ENCODE measurements at regions not wholly inside any gene's neighbourhood (a gene's known extent, or its start where the extent isn't known, plus 50 kb on each side); places are given as distances from the start of the nearest gene placed in this dataset.

DNA sequence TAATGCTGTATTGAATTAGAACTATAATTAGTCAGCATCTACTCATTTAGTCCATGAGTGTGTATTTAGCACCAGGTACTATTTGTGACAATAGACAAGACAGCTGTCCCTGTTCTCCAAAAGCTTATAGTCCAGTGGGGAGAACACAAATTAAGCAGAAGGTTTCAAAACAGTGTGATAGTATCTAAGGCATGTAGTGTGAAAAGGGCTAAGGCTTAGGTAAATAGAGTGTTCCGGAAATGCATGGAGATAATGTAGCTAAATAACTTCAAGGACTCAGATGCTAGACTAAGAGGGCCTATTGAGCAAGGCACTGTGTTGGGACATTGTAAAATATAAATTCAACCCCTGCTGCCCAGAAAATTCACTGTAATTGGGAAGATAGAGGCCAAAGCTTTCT lies 144.1 kb upstream of the MIR17HG start:
- TF ChIP-seq, protein P1, sequence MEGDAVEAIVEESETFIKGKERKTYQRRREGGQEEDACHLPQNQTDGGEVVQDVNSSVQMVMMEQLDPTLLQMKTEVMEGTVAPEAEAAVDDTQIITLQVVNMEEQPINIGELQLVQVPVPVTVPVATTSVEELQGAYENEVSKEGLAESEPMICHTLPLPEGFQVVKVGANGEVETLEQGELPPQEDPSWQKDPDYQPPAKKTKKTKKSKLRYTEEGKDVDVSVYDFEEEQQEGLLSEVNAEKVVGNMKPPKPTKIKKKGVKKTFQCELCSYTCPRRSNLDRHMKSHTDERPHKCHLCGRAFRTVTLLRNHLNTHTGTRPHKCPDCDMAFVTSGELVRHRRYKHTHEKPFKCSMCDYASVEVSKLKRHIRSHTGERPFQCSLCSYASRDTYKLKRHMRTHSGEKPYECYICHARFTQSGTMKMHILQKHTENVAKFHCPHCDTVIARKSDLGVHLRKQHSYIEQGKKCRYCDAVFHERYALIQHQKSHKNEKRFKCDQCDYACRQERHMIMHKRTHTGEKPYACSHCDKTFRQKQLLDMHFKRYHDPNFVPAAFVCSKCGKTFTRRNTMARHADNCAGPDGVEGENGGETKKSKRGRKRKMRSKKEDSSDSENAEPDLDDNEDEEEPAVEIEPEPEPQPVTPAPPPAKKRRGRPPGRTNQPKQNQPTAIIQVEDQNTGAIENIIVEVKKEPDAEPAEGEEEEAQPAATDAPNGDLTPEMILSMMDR (IDR thresholded peaks at IDR 0.05; ENCODE audit: low read depth, low read length), result no peak
- no peak for DNase-seq (ENCODE audit: extremely low read depth, low read depth)

GRCh38 chr13:91207261-91207660 lies 140.2 kb upstream of the MIR17HG start:
- no peak for DNase-seq (ENCODE audit: extremely low read depth, low read depth)
- TF ChIP-seq, protein P1 (IDR thresholded peaks at IDR 0.05; ENCODE audit: low read depth, low read length), result no peak

DNA sequence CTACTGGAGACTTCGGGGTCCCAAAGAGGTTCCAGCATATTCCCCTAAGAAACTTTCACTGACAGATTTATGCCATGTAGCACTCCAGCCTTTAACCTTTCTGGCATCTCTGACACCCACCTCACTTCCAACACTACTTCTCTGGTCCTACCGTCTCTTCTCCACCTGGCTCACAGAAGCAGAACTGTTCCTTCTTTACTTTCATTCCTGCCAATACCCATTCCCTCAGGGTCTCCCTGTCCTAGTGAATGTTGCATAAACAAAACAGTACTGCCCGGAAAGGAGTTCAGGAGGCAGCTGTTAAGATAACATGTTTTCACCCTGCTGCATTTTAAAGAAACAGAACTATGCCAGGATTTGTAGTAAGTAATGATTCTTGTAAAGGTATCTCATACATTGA lies 136.0 kb upstream of the MIR17HG start:
- DNase-seq (ENCODE audit: extremely low read depth, low read depth), result no peak
- TF ChIP-seq, protein P1 (IDR thresholded peaks at IDR 0.05; ENCODE audit: low read depth, low read length), result no peak

- TF ChIP-seq, protein P1 (IDR thresholded peaks at IDR 0.05; ENCODE audit: low read depth, low read length), result no peak
- no peak for DNase-seq (ENCODE audit: extremely low read depth, low read depth)
Measured at GRCh38 chr13:91212231-91212630, 135.3 kb upstream of the MIR17HG start.

DNA sequence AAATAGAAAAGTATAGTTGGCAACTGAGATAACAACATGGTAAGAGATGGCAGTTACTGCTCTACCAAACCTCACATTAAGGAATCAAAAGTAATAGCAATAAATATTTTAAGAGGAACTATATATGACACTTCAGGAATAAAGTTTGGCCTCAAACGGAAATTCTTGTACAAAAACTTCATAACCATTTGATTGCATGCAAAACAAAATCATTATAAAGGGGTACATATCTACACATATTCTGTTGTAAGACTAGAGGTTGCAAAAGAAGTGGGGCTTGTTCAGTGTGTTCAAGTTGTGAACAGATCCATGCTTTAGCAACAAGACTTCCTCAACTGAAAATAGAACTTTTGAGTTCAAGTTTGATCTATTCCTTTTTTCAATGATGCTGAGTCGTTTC lies 133.5 kb upstream of the MIR17HG start:
- DNase-seq (ENCODE audit: extremely low read depth, low read depth), result no peak
- TF ChIP-seq, protein P1 (IDR thresholded peaks at IDR 0.05; ENCODE audit: low read depth, low read length), result no peak

DNA sequence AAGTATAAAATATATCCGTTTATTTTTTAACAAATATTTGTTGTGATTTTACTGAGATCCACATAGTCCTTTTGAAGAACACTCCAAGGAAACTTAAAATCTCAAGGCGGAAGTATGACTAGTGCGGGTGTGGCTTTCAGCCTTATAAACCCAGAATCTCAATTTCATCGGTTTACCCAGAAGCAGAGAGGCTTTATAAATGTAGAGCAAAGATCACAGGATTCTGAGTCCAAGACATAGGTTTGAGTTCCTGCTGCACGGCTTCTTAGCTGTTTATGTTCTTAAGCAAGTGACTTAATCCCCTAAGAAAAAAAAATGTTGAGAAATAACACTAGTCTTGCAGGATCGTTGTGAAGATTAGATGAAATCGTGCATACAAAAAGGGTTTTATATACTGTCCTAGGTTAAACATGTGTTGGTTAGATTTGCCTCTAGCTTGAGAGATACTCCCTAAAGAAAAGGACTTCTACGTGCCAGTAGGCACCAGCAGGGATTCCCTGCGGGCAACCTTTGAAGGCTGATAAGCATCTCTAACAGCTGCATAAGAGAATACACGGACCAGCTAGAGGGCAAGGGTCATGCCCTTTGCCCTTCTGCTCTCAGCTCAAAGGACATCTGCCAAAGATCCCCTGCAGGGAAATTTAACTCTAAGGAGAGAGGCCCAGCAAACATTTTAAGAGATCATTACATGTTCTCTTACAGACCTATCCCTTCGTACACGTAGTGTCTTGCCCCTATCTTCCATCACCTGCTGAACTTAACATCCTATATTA lies 130.4 kb upstream of the MIR17HG start:
- no peak for DNase-seq (ENCODE audit: extremely low read depth, low read depth)

DNA sequence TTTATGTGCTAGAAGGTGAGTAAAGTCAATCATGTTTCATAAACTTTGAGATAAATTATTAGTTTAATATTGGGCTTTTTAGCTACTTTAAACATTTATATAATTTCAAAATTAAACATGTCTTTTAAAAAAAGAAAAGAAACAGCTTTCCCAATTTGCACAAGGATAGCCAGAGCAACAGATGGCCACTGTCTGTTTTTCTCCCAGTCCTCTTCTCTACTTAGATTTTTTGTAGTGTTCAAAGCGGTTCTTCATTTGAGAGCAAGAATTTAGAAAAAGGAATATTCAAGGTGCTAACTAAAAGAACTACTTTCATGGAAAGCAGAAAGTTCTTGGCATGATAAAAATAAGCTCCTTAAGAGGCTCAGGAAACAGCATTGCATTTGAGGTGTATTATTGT lies 128.3 kb upstream of the MIR17HG start:
- TF ChIP-seq, protein P1 (IDR thresholded peaks at IDR 0.05; ENCODE audit: low read depth, low read length), result no peak
- DNase-seq (ENCODE audit: extremely low read depth, low read depth), result no peak

More for the DNA sequence above, 130.4 kb upstream of the MIR17HG start:
- TF ChIP-seq, protein P1 (IDR thresholded peaks at IDR 0.05; ENCODE audit: low read depth, low read length), result no peak

Data from AG09319 (cell line).